SU-DHL-6 (cell line): ENCODE measurements at regions not wholly inside any gene's neighbourhood (a gene's known extent, or its start where the extent isn't known, plus 50 kb on each side); places are given as distances from the start of the nearest gene placed in this dataset.

ENCODE experiments used
- H2AFZ ChIP-seq: fragments of 200-600 bp; sonication (generic); 2 replicates; pipeline ENCODE4 v1.6.1; 2014; ENCODE audit warnings: low read depth, mild to moderate bottlenecking, moderate library complexity, mixed read lengths, antibody characterized with exemption, low read length; ENCODE audit not compliant: severe bottlenecking
- H3F3A ChIP-seq: fragments of 200-600 bp; shearing (Covaris generic); 2 replicates; pipeline ENCODE4 v1.6.0; 2016; ENCODE audit warnings: antibody characterized with exemption, mild to moderate bottlenecking; ENCODE audit not compliant: insufficient read depth
- H3K27ac ChIP-seq: fragments of 200-600 bp; sonication (generic); 2 replicates; pipeline ENCODE4 v1.5.1; 2016; ENCODE audit warnings: low read depth, mild to moderate bottlenecking, low read length, moderate library complexity, mixed read lengths
- H3K27me3 ChIP-seq: fragments of 200-600 bp; sonication (generic), shearing (Covaris generic); 2 replicates; pipeline ENCODE4 v1.6.0; 2014; ENCODE audit warnings: mild to moderate bottlenecking, low read length
- H3K36me3 ChIP-seq: fragments of 200-600 bp; sonication (generic); 2 replicates; pipeline ENCODE4 v1.6.1; 2014; ENCODE audit warnings: mild to moderate bottlenecking, low read length, mixed read lengths
- H3K4me2 ChIP-seq: fragments of 300-600, 200-600 bp; shearing (Covaris generic), sonication (generic); 2 replicates; pipeline ENCODE4 v1.6.0; 2014; ENCODE audit warnings: low read length, low read depth, mild to moderate bottlenecking; ENCODE audit not compliant: poor library complexity, severe bottlenecking
- H3K4me3 ChIP-seq: fragments of 200-600 bp; sonication (generic); 2 replicates; pipeline ENCODE4 v1.5.1; 2014; ENCODE audit warnings: antibody characterized with exemption, low read length, mild to moderate bottlenecking, mixed read lengths; ENCODE audit not compliant: insufficient read depth, poor library complexity, severe bottlenecking
- H3K79me2 ChIP-seq: fragments of 200-600 bp; sonication (generic); 2 replicates; pipeline ENCODE4 v1.6.1; 2014; ENCODE audit warnings: mild to moderate bottlenecking, low read length, moderate library complexity; ENCODE audit not compliant: insufficient read depth
- H3K9ac ChIP-seq: fragments of 200-600 bp; sonication (generic); 2 replicates; pipeline ENCODE4 v1.7.0; 2014; ENCODE audit warnings: mild to moderate bottlenecking, low read length
- H3K9me2 ChIP-seq: fragments of 200-600 bp; sonication (generic); replicated peaks from 2 replicates; pipeline ENCODE4 v1.6.1; 2014; ENCODE audit warnings: low read length; ENCODE audit not compliant: insufficient read depth
- H3K9me3 ChIP-seq: fragments of 200-600 bp; sonication (generic); 2 replicates; pipeline ENCODE4 v1.6.1; 2014; ENCODE audit warnings: low read length, mixed read lengths; ENCODE audit not compliant: insufficient read depth
- H4K20me1 ChIP-seq: fragments of 200-600 bp; sonication (generic); 2 replicates; pipeline ENCODE4 v1.6.1; 2014; ENCODE audit warnings: low read depth, mild to moderate bottlenecking, antibody characterized with exemption, low read length, moderate library complexity, mixed read lengths
- EZH2phosphoT487 ChIP-seq: fragments of 200-600 bp; sonication (generic), shearing (Covaris generic); conservative IDR thresholded peaks from 2 replicates; pipeline ENCODE4 v1.6.1; 2018; ENCODE audit warnings: mild to moderate bottlenecking, antibody characterized with exemption, low read length, moderate library complexity, mixed read lengths
- TF ChIP-seq, protein P1 (sequence below): fragments of 200-600 bp; sonication (generic); IDR thresholded peaks from one replicate; pipeline ENCODE4 v1.5.1; 2017; ENCODE audit warnings: antibody characterized with exemption, mild to moderate bottlenecking, low read length, moderate library complexity; ENCODE audit not compliant: insufficient read depth, poor library complexity, severe bottlenecking

DNA sequence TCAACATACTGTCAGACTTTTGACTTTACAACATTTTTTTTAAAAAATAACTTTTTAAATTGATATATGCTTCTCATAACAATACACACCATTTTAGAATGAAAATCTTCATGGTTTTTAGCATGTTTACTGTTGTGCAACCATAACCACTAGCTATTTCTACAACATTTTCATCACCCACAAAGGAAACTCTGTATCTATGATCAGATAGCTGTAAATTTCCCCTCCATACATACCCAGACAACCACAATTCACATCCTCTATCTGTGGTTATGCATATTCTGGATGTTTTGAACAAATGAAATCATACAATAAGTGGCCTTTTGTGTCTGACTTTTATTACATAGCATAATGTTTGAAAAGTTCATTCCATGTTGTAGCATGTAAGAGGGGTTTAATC is 1666.0 kb downstream of the EFNB2 start:
- Histone ChIP-seq H4K20me1 (no peaks in the 10 kb centered on the region), H3K9me3 (no peaks in the 10 kb centered on the region), H3K9ac (no peak overlapping the region), H3K36me3 (no peaks in the 10 kb centered on the region), H3K9me2 (no peaks in the 10 kb centered on the region), H3K27ac (no peak overlapping the region), H2AFZ (no peak overlapping the region), H3K4me2 (no peak overlapping the region), H3K4me3 (no peak overlapping the region), H3K79me2 (no peaks in the 10 kb centered on the region), H3K27me3 (no peaks in the 10 kb centered on the region), H3F3A (no peaks in the 10 kb centered on the region)
- no peak for TF ChIP-seq EZH2phosphoT487
- TF ChIP-seq, protein P1, sequence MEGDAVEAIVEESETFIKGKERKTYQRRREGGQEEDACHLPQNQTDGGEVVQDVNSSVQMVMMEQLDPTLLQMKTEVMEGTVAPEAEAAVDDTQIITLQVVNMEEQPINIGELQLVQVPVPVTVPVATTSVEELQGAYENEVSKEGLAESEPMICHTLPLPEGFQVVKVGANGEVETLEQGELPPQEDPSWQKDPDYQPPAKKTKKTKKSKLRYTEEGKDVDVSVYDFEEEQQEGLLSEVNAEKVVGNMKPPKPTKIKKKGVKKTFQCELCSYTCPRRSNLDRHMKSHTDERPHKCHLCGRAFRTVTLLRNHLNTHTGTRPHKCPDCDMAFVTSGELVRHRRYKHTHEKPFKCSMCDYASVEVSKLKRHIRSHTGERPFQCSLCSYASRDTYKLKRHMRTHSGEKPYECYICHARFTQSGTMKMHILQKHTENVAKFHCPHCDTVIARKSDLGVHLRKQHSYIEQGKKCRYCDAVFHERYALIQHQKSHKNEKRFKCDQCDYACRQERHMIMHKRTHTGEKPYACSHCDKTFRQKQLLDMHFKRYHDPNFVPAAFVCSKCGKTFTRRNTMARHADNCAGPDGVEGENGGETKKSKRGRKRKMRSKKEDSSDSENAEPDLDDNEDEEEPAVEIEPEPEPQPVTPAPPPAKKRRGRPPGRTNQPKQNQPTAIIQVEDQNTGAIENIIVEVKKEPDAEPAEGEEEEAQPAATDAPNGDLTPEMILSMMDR, result no peak

DNA sequence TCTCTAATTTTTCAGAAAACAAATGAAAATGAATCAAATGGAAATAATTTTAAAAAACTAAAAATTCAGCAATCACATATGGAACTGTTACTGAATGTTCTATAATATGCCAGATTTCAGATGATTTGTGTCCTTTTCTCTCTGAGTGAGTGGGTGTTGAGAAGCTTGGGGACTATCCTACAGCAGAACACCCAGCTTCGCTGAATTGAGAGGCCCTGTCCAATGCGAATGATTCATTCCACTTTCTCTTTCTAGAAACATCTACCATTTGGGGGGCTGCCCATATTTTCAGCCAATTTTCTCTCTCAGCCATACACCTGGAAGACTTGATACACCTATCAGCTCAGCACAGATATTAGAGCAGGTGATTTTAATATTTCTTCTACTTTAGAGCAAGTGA is 1666.7 kb downstream of the EFNB2 start:
- no peak overlapping the region for H2AFZ ChIP-seq
- no peak overlapping the region for H3K4me2 ChIP-seq
- H3K79me2 ChIP-seq, result no peaks in the 10 kb centered on the region
- H3K27me3 ChIP-seq, result no peaks in the 10 kb centered on the region
- H3F3A ChIP-seq, result no peaks in the 10 kb centered on the region
- no peaks in the 10 kb centered on the region for H3K36me3 ChIP-seq
- no peaks in the 10 kb centered on the region for H3K9me2 ChIP-seq
- no peaks in the 10 kb centered on the region for H4K20me1 ChIP-seq
- TF ChIP-seq, protein P1, result no peak
- TF ChIP-seq EZH2phosphoT487, result no peak
- H3K4me3 ChIP-seq, result no peak overlapping the region
- H3K9ac ChIP-seq, result no peak overlapping the region
- H3K27ac ChIP-seq, result no peak overlapping the region
- H3K9me3 ChIP-seq, result no peaks in the 10 kb centered on the region

DNA sequence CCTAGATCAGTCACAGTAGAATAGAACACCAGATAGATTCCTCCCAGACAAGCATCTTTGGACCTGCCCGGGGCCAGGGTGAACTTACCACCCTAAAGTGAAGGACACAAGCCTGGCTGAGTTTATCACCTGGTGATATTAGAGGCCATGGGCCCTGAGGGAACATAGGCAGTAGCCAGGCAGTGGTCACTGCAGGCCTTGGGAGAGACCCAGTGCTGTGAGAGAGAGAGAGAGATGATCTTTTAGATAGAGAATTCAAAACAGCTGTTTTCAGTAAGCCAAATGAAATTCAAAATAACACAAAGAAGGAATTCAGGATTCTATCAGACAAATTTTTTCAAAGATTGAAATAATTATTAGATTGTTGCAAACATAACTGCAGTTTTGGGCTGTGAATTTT is 1679.9 kb downstream of the EFNB2 start:
- TF ChIP-seq EZH2phosphoT487, result no peak
- TF ChIP-seq, protein P1, result no peak
- Histone ChIP-seq H3F3A (no peaks in the 10 kb centered on the region), H3K79me2 (no peaks in the 10 kb centered on the region), H3K9me3 (no peaks in the 10 kb centered on the region), H3K27me3 (no peaks in the 10 kb centered on the region), H2AFZ (no peak overlapping the region), H4K20me1 (no peaks in the 10 kb centered on the region), H3K9ac (no peak overlapping the region), H3K9me2 (no peaks in the 10 kb centered on the region), H3K4me2 (no peak overlapping the region), H3K36me3 (no peaks in the 10 kb centered on the region), H3K27ac (no peak overlapping the region), H3K4me3 (no peak overlapping the region)

DNA sequence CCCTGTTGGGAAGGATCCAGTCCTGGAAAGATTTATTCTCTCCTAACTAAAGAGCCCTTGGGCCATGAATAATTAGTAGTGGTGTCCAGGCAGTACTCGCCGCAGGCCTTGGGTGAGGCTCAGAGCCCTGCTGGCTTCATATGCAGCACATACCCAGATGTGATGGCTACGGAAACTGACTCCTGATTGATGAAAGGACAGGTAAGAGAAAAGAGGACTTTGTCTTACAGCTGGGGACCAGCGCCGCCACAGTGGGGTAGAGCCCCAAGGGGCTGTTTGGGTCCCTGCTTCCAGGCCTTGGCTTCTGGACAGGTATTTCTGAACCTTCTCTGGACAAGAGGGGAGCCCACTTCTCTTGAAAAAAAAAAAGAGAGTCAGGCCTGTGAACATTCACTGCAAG is 1680.8 kb downstream of the EFNB2 start:
- Histone ChIP-seq H3K79me2 (no peaks in the 10 kb centered on the region), H3K27ac (no peak overlapping the region), H3K9me3 (no peaks in the 10 kb centered on the region), H3K27me3 (no peaks in the 10 kb centered on the region), H3K4me2 (no peak overlapping the region), H4K20me1 (no peaks in the 10 kb centered on the region), H3K9ac (no peak overlapping the region), H3F3A (no peaks in the 10 kb centered on the region), H3K9me2 (no peaks in the 10 kb centered on the region), H3K36me3 (no peaks in the 10 kb centered on the region), H2AFZ (no peak overlapping the region), H3K4me3 (no peak overlapping the region)
- no peak for TF ChIP-seq EZH2phosphoT487
- TF ChIP-seq, protein P1, result no peak
